HCT116 (cell line): ENCODE measurements at regions not wholly inside any gene's neighbourhood (a gene's known extent, or its start where the extent isn't known, plus 50 kb on each side); places are given as distances from the start of the nearest gene placed in this dataset.

Experiments
- JUND ChIP-seq: IDR thresholded peaks from 2 replicates; pipeline ENCODE4 v1.6.1; 2012
- POLR2A ChIP-seq: IDR thresholded peaks from 2 replicates; pipeline ENCODE4 v1.7.0; 2011; ENCODE audit warnings: borderline replicate concordance; ENCODE audit not compliant: insufficient read depth, insufficient read length; ENCODE audit errors: extremely low read depth
- POLR2AphosphoS5 ChIP-seq: IDR thresholded peaks from 2 replicates; pipeline ENCODE4 v1.6.1; 2011; ENCODE audit warnings: mild to moderate bottlenecking, low read depth, low read length, moderate library complexity
- ZNF274 ChIP-seq: fragments of 200-500 bp; sonication (Bioruptor generic); IDR thresholded peaks from 2 replicates; pipeline ENCODE4 v1.6.1; 2014; ENCODE audit warnings: mild to moderate bottlenecking, low read depth, low read length, inconsistent platforms
- TF ChIP-seq, protein P1 (sequence below), 3 experiments: fragments of 200-600 bp in 1 of 3; sonication (generic) in 1 of 3; IDR thresholded peaks in 2 of 3; conservative IDR thresholded peaks in 1 of 3; 2 replicates each; pipeline ENCODE4 v1.5.1; 2012 to 2017; ENCODE audit warnings: low read depth in 2 of 3, low read length in 2 of 3, antibody characterized with exemption in 1 of 3, borderline replicate concordance in 1 of 3, control low read depth in 1 of 3, mild to moderate bottlenecking in 1 of 3, mixed read lengths in 1 of 3, mixed run types in 1 of 3, moderate library complexity in 1 of 3; ENCODE audit not compliant: insufficient read depth in 1 of 3
- TF ChIP-seq, protein P2 (sequence below): IDR thresholded peaks from 2 replicates; pipeline ENCODE4 v1.6.1; 2011; ENCODE audit warnings: mild to moderate bottlenecking, low read length, moderate library complexity; ENCODE audit not compliant: insufficient replicate concordance; ENCODE audit errors: extremely low read depth

DNA sequence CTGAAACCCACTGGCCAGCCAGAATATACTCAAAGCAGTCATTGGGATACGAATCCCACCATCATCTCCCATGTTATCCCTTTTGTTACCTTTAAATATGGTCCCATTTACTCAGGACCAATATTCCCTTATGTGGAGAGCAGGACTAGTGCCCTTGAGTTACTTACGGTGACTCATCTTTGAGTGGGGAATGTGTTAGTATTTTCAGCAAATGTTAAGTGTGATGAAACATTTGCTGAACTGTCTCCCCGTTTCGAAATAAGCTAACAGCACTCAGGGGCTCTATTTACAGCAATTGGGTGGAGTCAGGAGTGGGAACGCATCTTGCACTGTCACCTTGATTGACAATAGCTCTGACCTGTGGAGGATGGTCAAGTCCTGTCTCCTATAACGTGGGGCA is 67.4 kb downstream of the CTSL start:
- no peak for TF ChIP-seq POLR2AphosphoS5
- TF ChIP-seq JUND, result no peak
- TF ChIP-seq, protein P1, sequence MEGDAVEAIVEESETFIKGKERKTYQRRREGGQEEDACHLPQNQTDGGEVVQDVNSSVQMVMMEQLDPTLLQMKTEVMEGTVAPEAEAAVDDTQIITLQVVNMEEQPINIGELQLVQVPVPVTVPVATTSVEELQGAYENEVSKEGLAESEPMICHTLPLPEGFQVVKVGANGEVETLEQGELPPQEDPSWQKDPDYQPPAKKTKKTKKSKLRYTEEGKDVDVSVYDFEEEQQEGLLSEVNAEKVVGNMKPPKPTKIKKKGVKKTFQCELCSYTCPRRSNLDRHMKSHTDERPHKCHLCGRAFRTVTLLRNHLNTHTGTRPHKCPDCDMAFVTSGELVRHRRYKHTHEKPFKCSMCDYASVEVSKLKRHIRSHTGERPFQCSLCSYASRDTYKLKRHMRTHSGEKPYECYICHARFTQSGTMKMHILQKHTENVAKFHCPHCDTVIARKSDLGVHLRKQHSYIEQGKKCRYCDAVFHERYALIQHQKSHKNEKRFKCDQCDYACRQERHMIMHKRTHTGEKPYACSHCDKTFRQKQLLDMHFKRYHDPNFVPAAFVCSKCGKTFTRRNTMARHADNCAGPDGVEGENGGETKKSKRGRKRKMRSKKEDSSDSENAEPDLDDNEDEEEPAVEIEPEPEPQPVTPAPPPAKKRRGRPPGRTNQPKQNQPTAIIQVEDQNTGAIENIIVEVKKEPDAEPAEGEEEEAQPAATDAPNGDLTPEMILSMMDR (IDR thresholded peaks at IDR 0.05 in 2 of 3, conservative IDR thresholded peaks at IDR 0.05 in 1 of 3; ENCODE audit: borderline replicate concordance in 1 of 3, insufficient read depth in 1 of 3, low read depth in 2 of 3, low read length in 2 of 3), result no peak
- TF ChIP-seq POLR2A, result no peak
- no peak for TF ChIP-seq ZNF274
- TF ChIP-seq, protein P2, sequence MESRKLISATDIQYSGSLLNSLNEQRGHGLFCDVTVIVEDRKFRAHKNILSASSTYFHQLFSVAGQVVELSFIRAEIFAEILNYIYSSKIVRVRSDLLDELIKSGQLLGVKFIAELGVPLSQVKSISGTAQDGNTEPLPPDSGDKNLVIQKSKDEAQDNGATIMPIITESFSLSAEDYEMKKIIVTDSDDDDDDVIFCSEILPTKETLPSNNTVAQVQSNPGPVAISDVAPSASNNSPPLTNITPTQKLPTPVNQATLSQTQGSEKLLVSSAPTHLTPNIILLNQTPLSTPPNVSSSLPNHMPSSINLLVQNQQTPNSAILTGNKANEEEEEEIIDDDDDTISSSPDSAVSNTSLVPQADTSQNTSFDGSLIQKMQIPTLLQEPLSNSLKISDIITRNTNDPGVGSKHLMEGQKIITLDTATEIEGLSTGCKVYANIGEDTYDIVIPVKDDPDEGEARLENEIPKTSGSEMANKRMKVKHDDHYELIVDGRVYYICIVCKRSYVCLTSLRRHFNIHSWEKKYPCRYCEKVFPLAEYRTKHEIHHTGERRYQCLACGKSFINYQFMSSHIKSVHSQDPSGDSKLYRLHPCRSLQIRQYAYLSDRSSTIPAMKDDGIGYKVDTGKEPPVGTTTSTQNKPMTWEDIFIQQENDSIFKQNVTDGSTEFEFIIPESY, result no peak
